ENCODE measurements at regions not wholly inside any gene's neighbourhood (a gene's known extent, or its start where the extent isn't known, plus 50 kb on each side); places are given as distances from the start of the nearest gene placed in this dataset.

DNA sequence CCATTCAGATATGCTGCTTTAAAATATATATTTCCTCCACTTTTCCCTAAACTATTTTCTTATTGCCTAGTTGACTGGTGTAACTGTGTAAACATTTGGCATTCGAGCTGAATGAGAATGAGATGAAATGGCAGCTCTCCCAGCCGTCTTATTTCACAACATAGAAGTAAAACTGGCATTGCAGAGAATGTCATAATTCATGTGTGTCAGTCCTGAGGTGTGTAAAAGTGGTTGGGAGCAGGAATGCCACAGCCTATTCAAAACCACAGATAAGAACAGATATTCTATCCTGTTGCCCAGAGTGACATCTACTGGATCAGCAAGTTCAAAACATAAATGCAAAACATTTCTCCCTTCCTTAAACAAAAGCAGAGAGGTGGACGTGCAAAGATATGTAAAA, 565.5 kb upstream of the CHAC2 start:
- TF ChIP-seq CTCF (IDR thresholded peaks at IDR 0.05) (no peak), POLR2A (IDR thresholded peaks at IDR 0.05) (no peak)
